Anterior cingulate cortex (tissue), 58 donors: ENCODE measurements at regions not wholly inside any gene's neighbourhood (a gene's known extent, or its start where the extent isn't known, plus 50 kb on each side); places are given as distances from the start of the nearest gene placed in this dataset.
A peak's percentile ranks its signal among the peaks of the same experiment; 100 is the strongest.
"Not testable (repeated sequence)": the region's sequence is repeated elsewhere in the genome, so short reads cannot be mapped to it uniquely, and the experiment has no call there.

Source experiments
- DNase-seq, 58 donors: peaks; one replicate each; lab custom pipeline; 2025; lab: John Stamatoyannopoulos, UW

- DNase-seq = no peak
Observed at GRCh38 chr9:110076894-110077725, 130.8 kb downstream of the C9orf152 start.

GRCh38 chr9:110077925-110078324 is 130.0 kb downstream of the C9orf152 start:
- DNase-seq = no peak

- DNase-seq = no peak
Observed at GRCh38 chr9:110078604-110079003, 129.4 kb downstream of the C9orf152 start.

- DNase-seq = no peak
Observed at GRCh38 chr9:110081395-110081794, 126.6 kb downstream of the C9orf152 start.

GRCh38 chr9:110083866-110084265 is 124.1 kb downstream of the C9orf152 start:
- DNase-seq = no peak

- DNase-seq = no peak
Observed at GRCh38 chr9:110086537-110086936, 121.4 kb downstream of the C9orf152 start.

GRCh38 chr9:110087605-110088004 is 120.4 kb downstream of the C9orf152 start:
- no peak for DNase-seq

GRCh38 chr9:110088099-110088498 is 119.9 kb downstream of the C9orf152 start:
- no peak for DNase-seq

GRCh38 chr9:110089681-110090370 is 118.1 kb downstream of the C9orf152 start:
- no peak for DNase-seq

GRCh38 chr9:110092792-110093191 is 115.2 kb downstream of the C9orf152 start:
- DNase-seq = no peak

GRCh38 chr9:110093417-110093816 is 114.5 kb downstream of the C9orf152 start:
- no peak for DNase-seq

GRCh38 chr9:110093871-110094270 is 114.1 kb downstream of the C9orf152 start:
- DNase-seq = no peak

- DNase-seq = peak in 8 of 58 donors; percentile 2 to 48 (median 27)
Observed at GRCh38 chr9:110095161-110095595, 112.8 kb downstream of the C9orf152 start.

- no peak for DNase-seq
Observed at GRCh38 chr9:110095776-110096175, 112.2 kb downstream of the C9orf152 start.

GRCh38 chr9:110096674-110097073 is 111.3 kb downstream of the C9orf152 start:
- not testable (repeated sequence) for DNase-seq

- DNase-seq = peak in 12 of 58 donors; percentile 1 to 66 (median 8)
Observed at GRCh38 chr9:110099236-110100095, 108.5 kb downstream of the C9orf152 start.

- DNase-seq = no peak
Observed at GRCh38 chr9:110101531-110102161, 106.3 kb downstream of the C9orf152 start.

- no peak for DNase-seq
Observed at GRCh38 chr9:110103257-110103656, 104.7 kb downstream of the C9orf152 start.

- no peak for DNase-seq
Observed at GRCh38 chr9:110104261-110104809, 103.6 kb downstream of the C9orf152 start.

GRCh38 chr9:110105107-110105506 is 102.9 kb downstream of the C9orf152 start:
- DNase-seq = no peak
